ENCODE measurements at regions not wholly inside any gene's neighbourhood (a gene's known extent, or its start where the extent isn't known, plus 50 kb on each side); places are given as distances from the start of the nearest gene placed in this dataset.
A peak's percentile ranks its signal among the peaks of the same experiment; 100 is the strongest.
"Not testable (repeated sequence)": the region's sequence is repeated elsewhere in the genome, so short reads cannot be mapped to it uniquely, and the experiment has no call there.

DNA sequence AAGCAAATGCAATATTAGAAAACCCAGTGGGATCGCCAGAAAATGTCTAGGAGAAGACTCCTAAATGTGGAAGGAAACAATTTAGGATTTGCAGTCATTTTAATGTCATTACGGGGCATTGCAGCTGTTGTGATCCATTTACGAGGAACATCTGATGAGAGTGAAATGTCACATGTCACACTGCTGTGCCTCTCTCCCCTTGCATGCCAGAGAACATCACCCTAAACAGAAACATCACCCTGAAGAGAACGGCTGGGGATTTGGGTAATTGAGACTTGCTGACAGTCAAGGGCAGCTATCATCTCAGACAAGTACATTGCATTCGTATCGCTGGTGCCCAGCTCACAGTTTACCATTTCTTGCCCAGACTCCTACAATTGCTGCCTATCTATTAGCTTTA is 785.7 kb upstream of the POM121L12 start:
- DNase-seq, result no peak

DNA sequence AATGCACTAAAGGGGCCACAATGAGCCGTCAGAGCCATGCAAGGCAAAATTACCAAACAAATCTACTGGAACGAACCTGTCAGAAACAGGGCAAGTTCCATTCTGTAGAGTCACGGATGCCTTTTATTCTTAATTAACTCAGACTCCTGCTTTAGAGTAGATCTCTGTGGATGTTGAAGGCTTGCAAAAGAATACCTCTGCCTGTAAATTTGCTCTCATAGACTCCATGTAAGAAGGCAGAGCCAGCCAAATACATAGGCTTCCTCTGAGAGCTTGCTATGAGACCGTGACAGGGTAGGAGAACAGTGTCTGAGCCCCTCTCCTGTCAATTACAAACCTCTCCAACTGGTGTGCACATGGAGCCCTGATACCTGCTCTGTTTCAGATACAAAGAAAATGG is 787.9 kb upstream of the POM121L12 start:
- DNase-seq, result no peak

DNA sequence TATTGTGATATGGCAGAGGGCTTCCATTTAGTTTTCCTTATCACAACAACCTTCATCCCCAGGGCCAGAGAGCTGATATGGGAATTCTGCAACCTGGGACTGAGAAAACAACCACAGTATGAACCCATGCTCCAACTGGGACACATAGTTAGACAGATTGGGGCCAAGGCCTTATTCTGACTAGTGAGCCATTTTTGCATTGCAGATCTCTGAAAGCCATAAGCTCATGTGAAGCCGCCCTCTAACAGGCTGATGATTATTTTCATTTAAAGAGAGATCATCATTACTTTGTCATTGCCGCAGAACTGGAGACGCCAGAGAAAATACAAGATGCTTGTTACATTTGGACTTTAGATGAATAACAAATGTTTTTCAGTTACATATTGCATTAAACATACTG is 791.7 kb upstream of the POM121L12 start:
- DNase-seq, result no peak

DNA sequence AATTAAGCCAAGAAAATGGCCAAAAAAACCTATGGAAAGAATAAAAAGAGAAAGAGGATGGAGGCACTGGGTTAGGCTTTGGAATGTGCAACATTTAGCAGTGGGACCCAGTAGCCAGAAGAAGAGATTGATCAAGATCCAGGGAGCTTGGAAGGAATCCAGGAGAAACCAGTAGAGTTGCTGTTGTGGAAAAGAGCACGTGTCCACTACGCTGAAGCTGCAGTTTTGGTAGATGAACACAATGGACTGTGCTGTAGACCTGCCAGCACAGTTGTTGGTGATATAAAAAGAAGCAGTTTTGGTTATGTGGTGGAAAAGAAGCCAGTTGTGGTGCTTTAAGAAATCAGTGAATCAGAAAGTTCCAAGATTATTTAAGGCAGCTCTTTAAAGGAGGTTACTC is 802.2 kb upstream of the POM121L12 start:
- DNase-seq, result no peak

DNA sequence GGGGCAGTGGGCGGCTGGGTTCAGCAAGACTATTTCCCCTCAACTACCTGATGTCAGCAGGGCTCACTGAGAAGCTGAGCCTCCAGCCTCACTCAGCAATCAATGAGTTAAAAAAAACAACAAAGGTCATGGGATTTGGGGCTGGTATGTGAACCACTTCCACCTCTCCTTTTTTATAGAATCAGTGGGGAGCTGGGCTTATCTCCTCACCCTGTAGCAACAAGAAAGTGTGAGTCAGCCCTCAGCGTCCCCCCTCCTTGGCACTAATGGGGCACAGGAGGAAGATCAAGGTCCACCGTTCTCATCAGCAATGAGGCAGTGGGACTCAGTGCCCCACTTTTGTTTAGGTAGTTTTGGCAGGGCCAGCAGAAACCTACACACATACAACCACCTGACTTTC is 823.5 kb upstream of the POM121L12 start:
- DNase-seq, result no peak

DNA sequence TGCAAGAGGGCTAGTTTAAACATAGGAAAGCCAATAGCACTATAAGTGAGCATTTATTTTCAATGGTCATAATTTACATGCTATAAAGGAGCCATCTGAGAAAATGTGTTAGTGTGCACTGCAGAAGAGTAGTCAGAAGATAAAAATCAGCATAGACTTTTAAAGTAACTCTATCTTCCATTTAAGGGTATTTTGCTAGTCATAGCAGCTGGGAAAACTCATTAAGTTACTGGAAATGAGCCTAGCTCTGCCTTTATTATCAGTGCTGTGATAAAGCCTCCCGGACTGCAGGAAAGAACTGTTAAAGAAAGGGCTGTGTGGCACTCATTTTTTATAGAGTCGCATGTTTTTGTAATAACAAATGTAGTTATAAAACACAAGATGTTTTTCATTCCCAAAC is 825.8 kb upstream of the POM121L12 start:
- DNase-seq, result no peak

DNA sequence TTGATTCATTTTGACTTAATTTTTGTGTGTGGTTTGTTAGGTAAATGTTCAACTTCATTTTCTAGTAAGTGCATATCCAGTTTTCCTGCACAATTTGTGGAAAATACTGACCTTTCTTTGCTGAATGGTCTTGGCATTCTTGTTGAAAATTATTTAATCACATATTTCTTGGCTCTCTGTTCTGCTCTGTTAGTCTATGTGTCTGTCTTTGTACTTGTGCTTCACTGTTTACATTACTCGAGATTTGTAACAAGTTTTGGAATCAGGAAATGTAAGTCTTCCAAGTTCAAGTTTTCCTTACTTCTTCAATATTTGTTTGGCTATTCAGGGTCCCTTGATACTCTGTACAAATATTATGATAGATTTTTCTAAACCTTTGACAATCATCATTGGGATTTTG is 838.2 kb upstream of the POM121L12 start:
- no peak for DNase-seq

DNA sequence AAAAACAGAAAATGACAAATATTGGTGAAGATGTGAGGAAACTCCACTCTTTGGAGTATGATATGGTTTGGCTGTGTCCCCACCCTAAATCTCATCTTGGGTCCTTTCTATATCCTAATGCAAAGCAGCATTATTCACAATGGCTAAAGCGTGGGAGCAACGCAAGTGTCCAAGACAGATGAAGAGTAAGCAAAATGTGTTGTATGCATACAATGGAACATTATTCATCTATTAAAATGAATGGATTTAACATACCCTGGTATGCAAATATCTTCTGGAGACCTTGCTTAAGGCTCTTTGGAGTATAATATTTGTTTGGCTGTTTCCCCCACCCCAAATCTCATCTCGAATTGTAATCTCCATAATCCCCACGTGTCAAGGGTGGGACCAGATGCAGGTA is 839.8 kb upstream of the POM121L12 start:
- DNase-seq, result no peak

DNA sequence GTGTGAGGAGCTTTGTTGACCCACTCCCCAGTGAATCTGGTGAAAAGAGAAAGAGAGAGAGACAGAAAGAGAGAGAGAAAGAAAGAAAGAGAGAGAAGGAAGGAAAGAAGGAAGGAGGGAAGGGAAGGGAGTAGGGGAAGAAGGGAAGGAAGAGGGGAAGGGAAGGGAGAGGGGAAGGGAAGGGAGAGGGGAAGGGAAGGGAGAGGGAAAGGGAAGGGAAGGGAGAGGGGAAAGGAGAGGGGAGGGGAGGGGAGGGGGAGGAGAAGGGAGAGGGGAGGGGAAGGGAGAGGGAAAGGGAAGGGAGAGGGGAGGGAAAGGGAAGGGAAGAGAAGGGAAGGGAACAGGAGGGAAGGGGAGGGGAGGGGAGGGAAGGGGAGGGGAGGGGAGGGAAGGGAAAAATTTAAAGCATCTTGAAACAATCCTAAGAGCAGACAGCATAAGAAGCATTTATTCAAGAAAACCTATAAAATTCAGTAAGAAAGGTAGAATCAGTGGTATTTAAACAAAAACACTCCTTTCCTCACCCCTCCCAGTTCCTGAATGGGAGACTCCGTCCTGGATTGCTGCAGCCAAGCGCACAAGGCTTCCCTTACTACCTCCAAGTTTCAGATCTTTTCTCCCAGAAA is 846.2 kb upstream of the POM121L12 start:
- DNase-seq, result no peak

DNA sequence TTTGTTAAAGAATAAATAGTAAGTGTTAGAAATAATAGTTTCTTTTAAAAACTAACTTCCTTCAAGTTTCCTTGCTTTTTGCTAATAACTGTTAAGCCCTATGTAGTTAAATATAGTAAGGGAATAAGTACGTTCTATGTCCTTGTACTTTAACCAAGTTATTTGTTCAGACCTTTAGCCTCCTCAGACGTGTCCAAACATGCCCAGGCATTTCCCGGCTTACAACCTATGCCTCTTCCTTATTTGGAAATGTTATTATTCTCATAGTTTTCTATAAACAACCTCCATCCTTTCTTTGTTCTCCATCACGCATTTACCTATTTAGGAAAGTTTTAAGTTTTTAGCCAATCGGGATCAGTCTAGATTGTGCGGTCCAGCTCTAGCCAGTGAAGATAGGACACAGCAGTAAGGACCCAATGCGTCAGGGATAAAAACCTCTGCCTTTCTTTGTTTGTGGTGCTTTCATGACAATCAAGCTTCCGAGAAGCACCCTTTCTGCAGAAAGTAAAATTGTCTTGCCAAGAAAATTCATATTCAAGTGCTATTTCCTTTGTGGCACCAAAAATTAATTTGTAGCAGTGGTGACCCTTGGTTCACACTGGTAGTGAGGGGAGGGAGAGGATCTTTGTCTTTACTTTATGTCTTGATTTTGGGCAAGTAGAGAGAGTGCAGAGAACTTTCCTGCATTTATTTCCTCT is 851.3 kb upstream of the POM121L12 start:
- DNase-seq, result no peak

DNA sequence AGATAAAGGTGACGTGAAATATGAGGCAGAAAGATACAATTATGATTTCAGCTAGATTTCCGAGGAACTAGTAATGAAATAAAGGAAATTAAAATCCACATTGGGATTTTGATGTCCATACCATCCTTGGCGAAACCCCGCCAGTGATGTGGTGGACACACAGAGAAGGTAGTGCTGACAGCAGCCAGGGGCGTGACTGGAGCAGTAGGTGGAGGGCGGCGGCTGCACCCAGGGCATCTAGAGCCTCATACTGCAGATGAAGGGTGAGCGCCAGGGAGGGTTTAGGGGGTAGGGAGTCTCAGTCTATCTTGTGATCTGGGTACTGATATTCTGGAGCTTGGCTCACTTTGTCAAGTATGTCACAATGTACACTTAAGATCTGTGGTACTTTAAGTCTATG is 855.5 kb upstream of the POM121L12 start:
- no peak for DNase-seq

DNA sequence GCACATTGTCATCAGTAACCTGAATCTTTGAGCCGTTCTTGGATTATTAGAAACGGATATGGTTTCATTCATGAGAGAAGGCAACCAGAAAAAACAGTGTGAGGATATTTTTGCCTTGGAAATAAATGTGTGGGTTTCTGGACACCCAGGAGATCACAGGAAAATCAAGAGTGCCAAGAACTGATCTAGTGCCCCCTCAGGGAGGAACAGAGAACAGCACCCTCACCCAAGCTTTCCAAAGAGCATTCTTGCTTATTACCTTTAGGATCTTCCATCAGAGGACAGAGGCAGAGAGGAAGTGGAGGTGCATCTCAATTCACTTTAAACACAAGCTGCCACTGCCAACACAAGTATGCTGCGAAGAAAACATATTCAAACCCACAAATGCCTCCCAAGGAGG is 851.5 kb upstream of the COBL start:
- DNase-seq, result no peak

DNA sequence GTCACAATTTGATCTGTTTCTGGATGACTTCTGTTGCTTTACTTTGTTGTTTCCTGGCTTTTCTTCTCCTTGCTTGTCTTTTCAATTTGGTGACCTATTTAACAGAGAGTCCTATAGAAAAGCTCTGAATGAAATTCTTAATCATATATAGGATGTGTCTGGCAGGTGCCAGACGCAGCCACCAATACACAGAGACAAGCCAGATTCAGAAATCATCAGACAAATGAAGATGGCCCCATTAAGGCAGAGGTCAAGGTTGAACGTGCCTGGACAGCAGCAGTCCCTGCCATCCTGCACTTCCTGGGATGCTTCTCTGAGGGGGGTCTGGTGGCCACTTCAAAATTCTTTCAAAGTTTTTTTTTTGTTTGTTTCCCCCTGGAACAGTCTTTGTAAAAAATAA is 846.7 kb upstream of the COBL start:
- no peak for DNase-seq

DNA sequence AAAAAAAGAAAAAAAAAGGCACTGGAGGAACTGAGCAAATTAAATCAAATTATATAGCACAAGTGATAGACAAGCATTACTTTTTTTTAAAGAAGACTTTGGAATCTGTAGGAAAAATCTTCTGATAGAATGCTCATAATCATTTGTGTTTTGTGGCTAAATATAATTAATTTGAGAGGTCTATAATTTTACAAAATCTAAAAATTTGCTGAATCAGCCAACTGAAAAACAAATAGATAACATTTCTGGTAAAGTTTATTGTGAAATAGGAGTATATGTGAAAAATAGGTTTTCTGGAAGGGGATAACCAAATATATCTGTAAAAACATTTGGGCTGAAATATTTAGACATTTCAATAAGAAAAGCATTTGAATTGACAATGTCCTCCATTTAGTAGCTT is 844.9 kb upstream of the COBL start:
- DNase-seq, result no peak

DNA sequence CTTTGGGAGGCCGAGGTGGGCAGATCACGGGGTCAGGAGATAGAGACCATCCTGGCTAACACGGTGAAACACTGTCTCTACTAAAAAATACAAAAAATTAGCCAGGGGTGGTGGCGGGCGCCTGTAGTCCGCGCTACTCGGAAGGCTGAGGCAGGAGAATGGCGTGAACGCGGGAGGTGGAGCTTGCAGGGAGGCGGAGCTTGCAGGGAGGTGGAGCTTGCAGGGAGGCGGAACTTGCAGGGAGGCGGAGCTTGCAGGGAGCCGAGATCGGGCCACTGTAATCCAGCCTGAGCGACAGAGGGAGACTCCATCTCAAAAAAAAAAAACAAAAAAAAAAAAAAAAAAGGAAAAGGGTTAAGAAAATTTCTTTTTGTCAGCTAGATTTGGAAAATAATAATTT is 842.8 kb upstream of the COBL start:
- not testable (repeated sequence) for DNase-seq

DNA sequence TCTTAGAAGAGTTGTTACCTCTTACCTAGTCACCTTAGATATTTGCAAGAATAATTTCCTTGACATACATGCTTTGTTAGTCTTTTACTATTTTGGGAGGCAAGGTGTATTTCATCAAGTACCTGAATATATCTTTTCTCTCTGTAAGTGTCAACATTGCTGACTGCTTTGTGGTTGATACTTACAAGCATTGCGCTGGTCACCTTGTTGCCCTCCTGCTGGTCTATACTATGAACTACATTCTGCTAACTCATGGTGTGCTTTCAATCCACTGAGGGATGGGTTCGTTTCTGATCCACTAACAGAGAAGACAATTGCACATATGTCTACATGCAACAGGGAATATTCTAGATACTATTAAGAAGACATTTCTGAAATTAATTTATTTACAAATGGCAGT is 837.8 kb upstream of the COBL start:
- DNase-seq, result no peak

DNA sequence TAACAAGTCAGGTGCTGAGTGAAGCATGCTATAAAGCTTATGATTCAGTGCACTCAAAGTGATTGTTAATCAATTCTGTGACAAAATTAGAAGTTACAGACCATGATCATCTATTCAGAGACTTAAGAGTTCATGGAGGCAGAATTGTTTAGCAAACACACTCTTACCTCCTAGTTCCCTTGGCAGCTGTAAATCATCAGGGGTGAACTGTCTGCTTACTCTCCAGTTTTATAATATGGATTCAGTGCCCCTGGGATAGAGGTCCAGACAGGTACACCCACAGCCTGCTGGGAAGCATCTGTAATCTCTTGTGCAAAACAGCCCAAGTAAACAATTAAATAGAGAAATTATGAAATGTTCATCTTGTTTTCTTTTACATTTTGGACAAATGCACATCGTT is 835.0 kb upstream of the COBL start:
- peak; percentile 40 for DNase-seq

DNA sequence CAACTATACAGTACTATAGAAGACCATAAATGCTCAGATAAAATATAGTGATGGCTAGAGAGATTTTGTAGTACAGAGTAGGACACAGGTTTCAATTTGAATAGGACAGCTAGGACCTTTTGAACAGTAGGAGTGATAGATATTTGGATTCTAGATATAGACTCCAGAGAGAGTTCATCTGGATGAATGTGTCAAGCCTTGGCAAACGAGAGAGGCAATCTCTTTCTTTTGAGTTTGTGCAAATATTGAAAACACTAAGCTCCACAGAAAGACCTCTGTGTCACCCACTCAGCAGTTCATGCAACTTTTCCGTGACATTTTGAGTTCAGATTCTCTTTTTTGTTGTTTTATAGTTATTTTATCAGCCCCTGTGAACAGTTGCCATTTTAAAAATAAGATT is 834.3 kb upstream of the COBL start:
- DNase-seq, result no peak

DNA sequence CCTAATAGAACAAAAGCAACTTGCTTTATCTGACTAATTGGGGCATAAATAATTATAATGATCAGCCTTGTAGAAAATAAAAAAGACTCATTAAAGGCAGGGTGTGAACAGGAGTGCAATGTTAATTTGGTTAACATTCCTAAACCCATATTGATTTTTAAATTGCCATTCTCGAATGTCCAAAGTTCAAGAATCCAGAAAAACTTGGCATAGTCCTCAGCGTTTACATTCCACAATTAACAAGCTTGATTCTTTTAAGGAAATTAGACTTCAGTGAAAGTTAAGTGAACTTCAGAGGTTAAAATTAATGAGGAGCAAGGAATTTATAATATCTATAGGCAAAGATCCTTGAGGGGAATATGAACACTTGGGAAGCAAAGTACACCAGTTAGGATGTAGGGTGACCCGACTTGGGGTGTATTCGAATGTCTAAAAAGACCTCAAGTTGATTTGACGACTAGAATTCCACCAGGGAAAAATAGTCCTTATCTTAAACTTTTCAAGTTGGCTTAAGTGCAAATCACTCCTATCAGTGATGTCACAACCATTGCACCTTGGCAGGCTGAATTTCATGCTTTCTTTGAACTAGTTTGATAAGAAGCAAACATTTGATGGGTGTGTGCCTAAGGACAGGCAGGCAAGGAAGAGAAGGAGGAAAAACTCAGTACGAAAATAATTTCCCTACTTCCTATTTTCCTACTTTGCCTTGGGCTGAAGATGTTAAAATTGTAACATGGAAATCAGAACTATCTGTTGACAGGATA is 830.4 kb upstream of the COBL start:
- no peak for DNase-seq

DNA sequence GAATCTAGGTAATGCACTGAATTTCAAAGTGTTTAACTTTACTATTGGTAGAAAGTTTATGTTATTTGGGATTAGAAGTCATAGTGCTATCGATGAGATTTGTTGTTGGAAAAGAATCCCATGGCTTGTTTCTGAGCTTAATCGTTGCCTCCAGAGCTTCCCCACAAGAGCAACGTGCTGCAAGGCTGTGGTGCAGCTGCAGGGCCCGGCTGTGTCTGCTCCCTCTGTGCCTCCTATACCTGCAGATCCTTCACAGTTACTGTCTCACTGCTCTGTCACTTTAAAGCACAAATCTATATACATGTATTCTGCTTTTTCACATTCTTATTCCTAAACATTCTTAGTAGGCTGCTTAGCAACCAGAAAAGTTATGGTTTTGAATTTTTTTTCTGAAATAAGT is 826.6 kb upstream of the COBL start:
- DNase-seq, result no peak

DNA sequence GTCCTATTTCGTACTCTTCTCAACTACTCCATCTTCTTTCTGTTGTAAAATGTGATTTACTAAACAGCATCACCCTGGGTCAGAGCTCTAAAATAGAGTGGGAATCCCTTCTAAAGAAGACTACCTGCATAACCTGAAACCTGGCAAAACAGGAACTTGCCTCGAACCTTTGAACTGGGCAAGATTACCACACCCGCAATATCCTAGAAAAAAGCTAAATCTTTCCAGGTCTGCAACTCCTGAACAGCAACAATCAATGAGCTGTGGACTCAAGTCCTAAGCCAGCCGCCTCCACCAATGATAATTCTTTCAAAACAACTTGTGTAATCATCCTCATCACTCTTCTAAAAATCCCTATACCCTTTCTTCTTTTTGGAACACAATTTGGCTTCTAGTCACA is 824.2 kb upstream of the COBL start:
- no peak for DNase-seq

DNA sequence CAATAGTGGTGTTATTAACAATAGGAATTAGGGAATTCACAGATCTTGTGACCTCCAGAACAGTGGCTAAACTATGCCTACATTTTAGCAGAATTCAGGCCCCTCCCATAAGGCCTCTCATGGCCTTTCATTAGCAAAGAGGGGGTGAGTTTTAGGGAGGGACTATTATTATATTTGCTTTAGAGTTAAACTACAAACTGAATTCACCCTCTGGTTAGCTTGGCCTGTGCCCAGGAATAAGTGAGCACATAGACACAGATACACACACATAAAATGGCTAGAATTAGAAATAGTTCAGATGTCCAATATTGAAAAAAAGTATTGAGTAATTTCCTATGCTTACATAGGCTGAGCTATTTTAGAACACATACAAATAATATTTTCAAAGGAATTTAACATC is 818.8 kb upstream of the COBL start:
- no peak for DNase-seq

DNA sequence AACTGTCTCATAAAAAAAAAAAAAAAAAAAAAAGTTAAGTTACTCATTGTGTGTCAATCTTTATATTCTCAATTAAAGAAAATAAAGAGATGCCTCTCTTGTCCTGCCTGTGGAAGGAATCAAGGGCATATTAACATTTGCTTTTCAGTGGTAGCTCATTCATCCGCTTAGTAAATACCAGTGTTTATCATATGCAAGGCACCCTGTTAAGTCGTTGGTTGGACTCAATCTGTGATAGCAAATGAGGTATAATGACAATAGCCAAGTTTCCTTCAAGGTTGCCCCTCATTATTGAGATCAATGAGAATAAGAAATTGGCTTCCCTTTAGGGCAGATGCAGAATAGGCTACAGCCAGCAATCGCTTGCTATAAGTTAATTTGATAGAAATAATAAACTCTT is 812.7 kb upstream of the COBL start:
- no peak for DNase-seq

DNA sequence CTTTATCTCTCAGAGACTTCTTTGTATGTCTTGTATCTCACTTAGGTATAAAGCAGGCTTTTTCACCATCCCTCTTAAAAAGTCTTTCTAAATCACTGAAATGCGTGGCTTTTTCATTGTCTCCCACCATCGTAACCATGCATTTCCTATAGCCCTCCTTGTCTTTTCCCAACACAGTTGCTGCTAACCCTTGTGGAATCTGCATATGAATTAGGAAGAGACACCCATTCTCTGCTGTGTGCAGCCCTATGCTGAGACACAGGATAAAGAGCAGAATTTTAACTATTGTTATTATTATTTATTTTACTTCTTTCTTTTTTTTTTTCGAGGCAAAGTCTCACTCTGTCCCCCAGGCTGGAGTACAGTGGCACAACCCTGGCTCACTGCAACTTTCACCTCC is 804.3 kb upstream of the COBL start:
- no peak for DNase-seq

DNA sequence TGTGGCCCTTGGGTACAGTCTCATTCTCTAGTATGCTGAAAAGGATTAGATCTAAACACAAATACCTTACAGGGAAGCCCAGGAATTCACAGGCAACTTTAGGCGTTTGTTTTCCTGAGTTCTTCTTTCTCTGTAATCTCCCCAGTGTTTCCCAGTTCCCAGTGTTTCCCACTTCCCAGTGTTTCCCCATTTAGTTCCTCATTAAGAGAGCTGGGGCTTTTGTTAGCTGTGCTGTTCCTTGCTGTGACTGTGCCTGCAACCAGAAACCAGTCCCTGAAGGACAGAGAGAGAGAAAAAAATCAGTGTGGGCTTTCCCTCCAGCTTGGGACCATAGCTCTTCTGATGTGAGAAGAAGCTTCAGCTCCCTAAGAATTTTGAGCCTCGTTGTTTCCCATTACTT is 802.9 kb upstream of the COBL start:
- DNase-seq, result no peak
